Stimulated activated naive CD4-positive, alpha-beta T cell treated with Interleukin-2 at 50 U/mL for 16 hours (primary cell): ENCODE measurements at regions not wholly inside any gene's neighbourhood (a gene's known extent, or its start where the extent isn't known, plus 50 kb on each side); places are given as distances from the start of the nearest gene placed in this dataset.
"Not testable (repeated sequence)": the region's sequence is repeated elsewhere in the genome, so short reads cannot be mapped to it uniquely, and the experiment has no call there.

Experiments
- DNase-seq: peaks from one replicate; lab custom pipeline; 2025; lab: John Stamatoyannopoulos, UW

DNA sequence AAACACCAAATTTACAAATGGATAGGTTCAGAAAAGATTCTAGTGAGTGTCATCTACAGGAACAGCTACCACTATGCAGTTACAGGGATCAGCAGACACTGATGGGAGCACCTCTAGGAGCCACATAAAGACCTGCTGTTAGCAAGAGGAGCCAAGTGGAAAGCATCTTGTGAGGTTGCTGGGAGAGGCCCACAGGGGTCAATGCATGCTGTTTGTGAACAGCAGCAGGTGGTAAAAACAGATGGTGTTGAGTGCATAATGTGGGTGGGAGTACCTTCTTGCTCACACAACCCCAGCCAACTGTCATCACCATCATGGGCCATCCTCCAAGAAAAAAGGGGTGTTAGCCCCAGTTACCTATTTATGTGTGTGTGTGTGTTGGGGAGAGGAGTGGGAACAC lies 215.2 kb upstream of the SSTR1 start:
- DNase-seq = no peak

DNA sequence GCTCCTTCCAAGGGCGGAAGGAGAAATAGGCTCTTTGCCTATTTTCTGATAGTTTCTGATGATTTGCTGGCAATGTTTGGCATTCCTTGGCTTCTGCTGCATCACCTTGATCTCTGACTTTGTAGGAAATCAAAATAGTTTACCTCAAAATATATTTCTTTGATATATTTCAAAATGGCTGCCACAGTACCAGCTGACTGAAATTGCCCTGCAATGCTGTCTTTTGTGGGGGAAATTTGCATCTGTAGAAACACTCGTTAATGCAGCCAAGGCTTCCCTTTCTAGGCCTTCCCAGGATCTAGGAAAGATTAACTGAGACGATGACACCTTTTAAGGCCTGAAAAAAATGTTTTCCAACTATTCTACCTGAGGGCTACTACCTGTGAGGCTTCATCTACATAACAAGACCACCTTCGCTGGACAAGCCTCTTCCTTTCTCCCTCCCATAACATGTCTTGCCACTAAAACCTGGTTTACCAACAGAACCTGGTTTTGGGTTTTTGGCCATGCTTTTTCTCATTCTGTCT lies 212.8 kb upstream of the SSTR1 start:
- no peak for DNase-seq

DNA sequence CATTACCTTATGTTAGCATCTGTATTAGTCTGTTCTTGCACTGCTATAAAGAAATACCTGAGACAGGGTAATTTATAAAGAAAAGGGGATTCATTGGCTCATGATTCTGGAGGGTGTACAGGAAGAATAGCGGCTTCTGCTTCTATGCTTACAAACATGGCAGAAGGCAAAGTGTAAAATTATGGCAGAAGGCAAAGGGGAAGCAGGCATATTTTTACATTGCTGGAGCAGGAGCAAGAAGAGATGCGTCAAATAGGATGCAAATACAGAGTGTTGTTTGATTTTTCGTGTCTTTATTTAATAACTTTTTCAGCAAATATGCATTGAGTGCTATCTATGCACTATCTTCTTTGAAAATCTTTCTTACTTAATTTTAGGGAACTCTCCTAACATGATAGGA lies 210.7 kb upstream of the SSTR1 start:
- DNase-seq = no peak

DNA sequence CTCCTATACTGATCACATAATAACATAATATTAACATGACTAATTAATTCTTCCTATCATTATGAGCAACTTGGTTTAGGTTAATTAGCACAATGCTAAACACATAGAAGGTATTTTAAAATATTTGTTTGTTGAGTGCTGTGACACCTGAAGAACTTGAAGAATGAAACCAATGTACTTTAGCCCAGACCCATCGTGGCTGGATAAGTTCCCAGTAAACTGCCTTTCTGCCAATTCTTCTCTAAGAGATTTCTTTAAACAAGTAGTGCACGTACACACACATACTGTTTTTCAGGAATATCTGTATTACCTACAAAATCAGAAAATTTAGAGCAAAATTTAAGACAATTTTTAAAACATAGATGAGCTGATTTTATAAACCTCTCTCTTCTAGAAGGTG lies 207.4 kb upstream of the SSTR1 start:
- DNase-seq = no peak

DNA sequence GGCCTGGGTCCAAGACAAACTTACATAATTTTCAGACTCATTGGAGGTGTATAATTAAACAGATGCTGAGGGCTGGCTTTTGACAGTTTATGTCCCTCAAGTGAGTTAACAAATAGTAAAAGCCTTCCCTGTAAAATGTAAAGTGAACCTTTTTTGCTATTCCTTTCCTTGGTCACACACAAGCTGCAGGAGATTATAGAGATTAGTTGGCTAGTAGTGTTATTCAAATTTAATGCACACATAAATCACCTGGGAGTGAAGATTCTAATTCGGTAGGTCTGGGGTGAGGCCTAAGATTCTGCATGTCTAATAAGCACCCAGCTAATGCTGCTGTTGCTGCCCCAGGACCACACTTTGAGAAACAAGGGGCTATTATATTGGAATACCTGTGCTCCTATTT lies 206.2 kb upstream of the SSTR1 start:
- DNase-seq = no peak

DNA sequence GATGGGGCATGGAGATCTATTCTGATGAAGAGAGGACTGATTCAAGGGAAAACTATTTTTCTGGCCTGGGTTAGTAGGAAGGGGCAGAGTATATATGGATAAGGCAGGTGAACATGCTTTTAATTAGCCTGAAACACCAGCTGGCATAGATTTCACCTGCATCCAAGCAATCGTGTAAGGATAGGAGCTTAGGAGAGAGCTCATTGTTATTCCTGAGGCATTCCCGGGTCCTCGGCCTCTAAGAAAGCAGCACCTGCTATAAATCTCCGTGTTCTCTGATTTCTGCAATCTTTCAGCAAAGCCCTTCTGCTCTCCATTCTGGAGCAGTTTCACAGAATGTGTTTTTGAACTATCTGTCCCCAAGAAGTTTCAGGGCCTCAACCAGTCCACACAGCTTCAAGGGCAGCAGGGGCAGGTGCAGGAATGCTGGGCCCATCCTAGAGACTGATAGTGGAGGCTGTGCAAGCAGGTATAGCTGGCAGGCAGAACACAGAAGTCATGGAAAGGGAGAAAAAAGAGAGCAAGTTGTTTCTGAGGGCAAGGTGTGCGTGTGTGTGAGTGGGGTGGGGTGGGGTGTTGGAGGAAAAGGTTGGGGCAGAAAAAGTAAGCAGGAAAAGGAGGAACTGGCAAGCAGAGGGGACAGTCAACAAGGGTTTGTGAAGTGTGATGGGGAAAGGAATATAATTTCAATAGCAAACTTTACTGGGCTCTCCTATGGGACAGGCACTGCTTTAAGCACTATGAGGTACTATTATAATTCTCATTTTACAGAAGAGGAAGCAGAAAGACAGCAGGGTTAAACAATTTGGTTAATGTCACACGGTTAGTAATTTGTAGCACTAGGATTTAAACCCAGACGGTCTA lies 203.7 kb upstream of the SSTR1 start:
- DNase-seq = no peak

DNA sequence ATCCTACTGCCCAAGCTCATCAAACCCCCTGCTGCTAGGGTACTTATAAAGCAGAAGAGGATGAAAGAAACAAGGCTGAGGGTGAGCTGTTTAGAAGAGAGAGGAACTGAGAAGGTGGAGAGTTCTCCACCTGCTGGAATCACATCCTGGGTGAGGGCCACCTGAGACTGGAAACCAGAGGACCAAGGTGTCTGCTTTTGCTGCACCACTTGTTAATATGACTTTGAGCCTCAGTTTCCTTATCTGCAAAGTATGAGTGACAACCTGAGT lies 203.2 kb upstream of the SSTR1 start:
- DNase-seq = no peak

DNA sequence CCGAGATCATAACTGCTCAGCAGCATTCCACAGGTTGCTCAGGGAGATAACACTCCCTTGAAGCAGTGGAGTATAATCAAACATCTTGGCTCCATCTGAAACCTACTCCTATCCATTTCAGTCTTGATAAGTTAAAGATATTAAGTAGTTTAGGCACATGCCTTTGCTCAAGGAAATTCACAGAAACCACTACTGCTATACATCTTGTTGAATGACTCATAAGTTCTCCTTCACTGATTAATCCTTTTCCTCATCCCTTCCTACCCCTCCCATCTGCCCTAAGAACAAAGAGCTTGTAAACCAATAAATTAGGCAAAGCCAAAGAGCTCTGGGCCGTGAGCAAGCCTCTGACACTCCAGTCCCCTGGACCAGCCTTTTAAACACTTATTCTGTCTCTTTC lies 196.5 kb upstream of the SSTR1 start:
- DNase-seq = not testable (repeated sequence)

DNA sequence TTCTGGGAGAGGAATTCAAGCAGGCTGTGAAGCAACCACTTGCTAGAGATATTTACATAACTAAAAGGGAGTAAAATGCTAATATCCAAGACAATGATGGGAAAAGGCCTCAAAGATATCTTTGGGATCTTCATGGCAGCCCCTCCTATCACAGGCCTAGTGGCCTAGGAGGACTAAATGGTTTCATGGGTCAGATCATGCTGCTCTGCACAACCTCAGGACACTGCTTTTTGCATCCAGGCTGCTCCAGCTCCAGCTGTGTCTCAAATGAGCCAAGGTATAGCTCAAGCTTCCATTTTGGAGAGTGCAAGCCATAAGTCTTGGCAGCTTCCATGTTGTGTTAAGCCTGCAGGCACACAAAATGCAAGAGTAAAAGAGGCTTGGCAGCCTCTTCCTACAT lies 195.6 kb upstream of the SSTR1 start:
- DNase-seq = no peak

DNA sequence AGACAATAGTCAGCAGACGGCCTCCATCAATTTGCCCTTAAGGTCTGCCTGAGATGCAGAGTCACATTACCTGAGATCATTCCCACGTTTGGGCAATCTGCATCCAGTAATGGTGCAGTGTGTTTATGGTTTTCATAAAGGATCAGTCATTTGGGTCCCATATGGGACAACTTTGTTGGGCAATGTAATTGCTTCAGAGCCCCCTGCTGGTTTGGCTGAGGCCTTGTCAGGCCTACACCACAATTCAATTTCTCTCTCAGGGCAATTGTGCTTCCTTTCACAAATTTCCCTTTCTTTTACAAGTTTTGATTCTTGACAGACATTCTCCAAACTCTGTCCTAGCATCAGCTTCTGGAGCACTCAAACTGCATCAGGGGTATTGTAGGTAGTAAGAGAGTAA lies 191.2 kb upstream of the SSTR1 start:
- no peak for DNase-seq

DNA sequence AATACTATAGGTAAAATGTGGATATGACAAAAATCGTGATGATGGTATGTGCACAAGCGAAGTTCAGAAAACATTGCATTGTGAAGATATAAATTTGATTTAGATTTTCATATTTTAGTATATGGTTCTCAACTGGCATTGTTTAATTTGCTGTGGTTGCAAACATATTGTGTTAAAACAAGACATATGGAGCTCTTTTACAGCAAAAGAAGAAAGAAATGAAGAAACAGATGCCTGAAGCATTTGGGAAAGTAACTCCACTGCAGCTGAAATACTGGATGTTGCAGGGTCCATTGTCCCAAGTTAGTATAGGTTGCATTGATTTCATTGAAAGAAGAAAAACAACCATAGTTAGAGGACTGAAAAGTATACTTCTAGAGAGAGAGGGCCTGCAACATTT lies 185.8 kb upstream of the SSTR1 start:
- DNase-seq = no peak

DNA sequence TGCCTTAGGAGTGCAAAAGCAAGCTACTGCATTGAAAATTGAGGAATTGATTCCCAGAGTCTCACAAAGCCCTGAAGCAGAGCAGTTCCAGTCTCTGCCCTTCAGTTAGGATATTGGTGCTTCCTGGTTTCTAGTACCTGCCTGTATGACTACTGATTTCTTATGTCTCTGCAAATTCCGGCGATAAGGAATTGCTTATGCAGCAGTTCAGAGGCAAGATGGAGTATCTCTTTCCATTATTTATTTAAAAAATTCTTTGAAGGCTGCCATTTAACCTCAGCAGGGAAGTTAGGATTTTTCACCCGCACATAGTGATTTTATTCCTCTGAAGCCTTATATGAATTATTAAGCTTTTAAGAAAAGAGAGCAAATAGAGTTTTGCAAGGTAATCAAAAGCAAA lies 184.9 kb upstream of the SSTR1 start:
- no peak for DNase-seq

DNA sequence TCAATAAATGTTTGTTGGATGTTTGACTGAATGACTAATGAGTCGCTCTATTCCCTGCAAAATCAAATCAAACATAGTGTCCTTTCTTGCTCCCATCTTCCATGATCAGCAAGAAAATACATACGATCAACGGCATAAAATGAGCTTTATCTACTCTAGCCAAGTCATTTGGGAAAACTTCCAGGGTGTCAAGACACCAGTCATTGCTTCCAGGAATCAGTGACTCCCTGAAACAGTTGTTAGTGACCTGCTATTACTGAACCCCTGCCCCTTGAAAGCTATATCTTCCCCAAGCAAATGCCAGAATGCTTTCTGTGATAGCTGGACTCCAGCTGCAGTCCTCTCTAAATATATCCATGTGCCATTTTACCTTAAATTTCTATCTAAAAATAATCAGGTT lies 169.5 kb upstream of the SSTR1 start:
- no peak for DNase-seq

DNA sequence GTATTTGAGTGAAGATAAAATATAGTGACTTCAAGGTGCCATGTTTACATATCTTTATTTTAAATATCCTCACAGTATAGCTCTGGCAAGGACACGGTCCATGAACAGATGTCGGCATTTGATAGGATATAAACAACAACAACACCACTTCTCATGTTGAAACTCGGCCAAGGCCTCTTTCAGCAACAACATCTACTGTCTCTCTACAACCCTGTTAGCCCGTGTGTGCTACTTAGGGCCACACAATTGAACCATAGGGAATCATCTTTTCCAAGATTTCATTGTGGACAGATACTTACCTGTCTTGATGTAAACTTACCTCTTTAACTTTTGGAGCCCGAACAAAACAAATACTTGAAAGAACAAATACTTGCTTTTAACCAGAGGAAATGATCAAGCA lies 168.7 kb upstream of the SSTR1 start:
- DNase-seq = no peak

DNA sequence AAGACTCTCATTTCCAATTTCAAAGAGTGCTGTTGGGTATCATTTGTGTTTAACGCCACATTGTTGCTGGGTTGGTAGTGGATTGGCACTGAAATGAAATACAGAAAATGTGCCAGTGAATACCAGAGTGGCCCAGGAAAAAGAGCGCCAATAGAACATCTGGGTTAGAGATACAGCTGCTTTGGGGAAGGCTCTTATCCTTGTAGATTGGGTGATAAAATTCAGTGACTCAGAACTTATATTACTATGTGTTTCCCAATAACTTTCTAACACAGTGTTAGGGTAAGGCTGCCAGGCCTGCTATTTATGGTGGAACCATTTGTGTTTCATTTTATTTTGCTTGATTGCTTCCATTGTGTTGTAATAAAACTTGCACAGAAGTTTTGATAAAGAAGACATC lies 168.2 kb upstream of the SSTR1 start:
- no peak for DNase-seq

DNA sequence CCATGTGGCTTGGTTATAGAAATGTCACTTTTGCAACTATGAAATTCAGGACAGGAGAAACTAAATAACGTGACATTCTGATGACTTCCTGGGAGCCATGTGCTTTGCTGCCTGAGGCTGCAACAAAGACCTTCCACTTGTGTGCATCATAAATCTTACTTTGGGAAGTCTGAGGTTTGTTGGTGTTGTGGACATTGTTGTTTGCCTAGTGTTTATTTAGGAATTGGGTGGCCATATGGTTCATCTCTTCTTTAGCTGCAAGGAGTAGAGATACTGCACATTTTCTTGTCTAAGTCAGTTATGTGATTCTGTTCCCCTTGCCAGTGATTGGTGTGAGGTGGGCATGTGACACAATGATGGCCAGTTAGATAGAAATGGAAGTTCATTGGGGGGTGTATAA lies 167.3 kb upstream of the SSTR1 start:
- DNase-seq = no peak

DNA sequence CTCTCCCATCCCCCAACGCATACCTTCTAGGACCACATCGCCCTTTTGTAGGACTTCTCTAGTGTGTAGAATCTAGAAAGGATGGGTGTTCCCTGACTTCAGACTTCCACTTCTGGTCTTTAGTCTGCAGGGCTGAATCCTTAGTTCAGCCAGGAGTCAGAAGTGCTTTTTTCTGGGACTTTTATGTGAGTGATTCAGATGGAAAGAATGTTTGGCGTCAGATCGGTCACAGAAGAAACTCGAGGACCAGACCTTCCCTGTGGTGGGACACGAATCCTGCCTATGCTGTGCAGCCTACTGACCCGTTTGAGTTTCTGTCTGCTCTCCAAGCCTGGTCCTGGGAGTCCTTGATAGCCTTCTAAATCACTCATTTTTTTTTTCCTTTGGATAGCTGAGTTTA lies 165.4 kb upstream of the SSTR1 start:
- DNase-seq = no peak

DNA sequence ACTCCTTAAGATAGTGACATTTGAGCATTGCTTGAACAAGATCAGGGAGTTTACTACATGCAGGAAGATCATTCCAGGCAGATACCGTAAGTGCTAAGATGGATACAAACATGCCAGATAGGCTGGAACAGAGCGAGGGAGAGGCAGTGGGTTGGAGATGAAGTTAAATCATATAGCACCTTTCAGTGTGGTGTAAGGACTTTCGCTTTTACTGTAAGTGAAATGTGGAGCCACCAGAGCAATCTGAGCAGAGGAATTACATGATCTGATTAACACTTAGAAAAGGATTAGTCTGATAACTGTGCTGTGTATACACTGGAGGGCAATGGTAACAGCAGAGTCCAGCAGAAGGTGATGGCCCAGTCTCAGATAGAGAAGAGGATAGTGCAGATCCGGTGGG lies 163.0 kb upstream of the SSTR1 start:
- DNase-seq = no peak

DNA sequence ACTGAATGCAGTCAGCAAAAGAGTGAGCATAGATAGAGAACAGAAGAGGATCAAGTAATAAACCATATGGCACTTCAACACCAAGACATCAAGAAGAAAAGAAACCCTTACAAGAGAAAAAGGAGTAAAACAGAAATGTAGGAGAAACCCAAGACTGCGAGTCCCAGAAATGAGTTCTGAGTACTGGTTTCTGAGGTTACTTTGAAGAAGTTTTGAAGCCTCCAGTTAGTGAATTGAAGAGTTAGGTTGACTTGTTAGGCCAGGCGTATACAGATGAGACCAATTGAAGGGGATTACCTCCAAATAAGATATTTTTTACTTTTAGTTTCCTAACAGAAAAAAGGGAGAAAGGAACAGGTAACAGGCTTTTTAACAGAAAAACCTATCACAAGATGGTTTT lies 162.2 kb upstream of the SSTR1 start:
- DNase-seq = no peak

DNA sequence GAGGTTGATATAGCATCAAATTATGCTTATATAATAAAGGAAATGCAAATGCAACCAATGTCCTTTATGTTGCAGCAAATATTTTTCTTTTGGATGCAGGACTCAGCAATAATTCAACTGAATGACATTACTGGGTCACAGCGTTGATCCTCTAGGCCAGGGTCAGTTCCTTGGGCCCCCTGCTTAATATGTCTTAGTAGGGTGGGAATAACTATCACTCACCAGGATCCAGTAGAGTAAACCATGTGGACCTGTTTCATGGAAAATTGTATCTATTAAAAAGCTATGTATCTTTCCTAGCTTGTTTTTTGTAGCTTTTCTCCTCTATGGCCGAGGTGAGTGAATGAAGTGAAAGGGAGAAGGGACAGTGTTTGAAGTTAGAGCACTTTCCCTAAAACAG lies 161.5 kb upstream of the SSTR1 start:
- DNase-seq = no peak

DNA sequence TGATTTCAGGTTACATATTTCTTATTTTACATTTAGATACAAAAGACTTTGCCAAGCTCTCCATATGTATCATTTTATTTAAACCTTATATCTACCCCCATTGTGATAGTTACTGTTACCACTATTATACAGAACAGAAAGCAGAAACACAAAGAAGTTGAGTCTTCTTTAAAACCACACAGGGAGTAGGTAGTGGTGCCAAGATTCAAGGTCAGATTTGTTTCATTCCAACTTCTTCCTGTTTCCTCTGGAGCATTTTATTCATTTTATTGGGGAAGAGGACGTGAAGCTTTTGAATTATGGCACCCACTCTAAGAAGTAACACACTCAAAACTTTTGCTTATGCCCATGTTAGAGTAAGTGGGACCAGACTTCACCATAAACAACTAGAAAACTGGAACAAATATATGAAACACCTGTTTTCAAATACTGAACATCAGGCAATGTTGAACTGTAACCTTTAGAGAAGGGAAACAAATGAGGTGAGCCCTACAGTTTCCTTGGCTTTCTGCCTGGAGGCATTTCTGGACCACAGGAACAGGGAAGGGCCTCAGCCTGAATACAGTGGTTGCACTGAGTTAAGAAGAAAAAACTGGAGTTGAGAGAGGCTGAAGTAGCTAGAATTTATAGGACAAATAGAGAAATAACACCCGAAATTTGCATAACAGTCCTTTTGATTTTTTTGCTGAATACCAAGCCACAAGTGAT lies 160.4 kb upstream of the SSTR1 start:
- no peak for DNase-seq

DNA sequence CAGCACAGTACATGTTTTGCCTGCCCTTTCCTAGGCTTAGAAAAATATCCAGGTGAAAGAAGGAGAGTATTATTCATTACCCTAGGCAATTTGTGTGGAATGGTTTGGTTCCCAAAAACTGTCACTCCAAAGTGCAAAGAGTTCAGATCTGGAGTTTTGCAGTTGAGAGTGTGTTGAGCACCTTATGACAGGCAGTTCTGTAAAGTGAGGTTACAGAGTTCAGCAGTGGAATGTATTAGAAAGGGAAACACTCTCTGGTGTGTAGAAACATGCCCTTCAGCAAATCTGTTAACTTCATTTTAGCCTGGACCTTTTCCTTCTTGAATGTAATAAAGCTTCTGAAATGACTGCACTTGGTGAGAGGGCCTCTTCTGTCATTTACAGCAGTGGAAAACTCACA lies 154.0 kb upstream of the SSTR1 start:
- DNase-seq = no peak

DNA sequence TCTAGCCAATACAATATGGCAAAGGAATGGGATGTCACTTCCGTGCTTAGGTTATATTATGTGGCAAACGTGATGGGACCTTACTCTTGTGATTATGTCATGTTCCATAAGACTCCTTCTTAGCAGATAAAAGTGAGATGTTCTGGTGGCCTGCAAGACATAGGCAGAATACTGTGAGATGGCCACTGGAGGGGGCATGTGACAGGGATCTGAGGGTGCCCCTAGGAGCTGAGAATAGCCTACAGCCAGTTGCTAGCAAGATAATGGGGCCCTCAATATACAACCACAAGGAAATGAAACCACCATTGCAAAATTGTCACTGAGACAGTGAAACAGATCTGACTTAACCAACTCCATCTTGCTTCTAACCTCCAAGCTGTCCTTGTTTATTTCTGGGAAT lies 151.4 kb upstream of the SSTR1 start:
- DNase-seq = no peak

DNA sequence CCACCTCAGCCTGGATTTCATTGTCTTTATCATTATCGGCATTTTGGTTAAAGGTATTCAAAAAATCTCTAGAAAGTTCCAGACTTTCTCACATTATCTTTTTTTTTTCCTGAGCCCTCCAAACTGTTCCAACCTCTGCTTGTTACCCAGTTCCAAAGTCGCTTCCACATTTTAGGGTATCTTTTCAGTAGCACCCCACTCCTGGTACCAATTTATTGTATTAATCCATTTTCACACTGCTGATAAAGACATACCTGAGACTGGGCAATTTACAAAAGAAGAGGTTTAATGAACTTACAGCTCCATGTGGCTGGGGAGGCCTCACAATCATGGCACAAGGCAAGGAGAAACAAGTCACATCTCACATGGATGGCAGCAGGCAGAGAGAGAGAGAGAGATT lies 145.5 kb upstream of the SSTR1 start:
- DNase-seq = not testable (repeated sequence)
